H9 (cell line): ENCODE measurements at regions not wholly inside any gene's neighbourhood (a gene's known extent, or its start where the extent isn't known, plus 50 kb on each side); places are given as distances from the start of the nearest gene placed in this dataset.

ENCODE experiments used
- DNase-seq: peaks from one replicate; pipeline ENCODE4 v3.0.0-alpha.2; 2017
- H2AFZ ChIP-seq: one replicate; pipeline ENCODE4 v1.6.1; 2013; ENCODE audit warnings: mild to moderate bottlenecking, low read length, control low read depth, moderate library complexity
- H2AK5ac ChIP-seq: 2 replicates; pipeline ENCODE4 v1.6.1; 2013; ENCODE audit warnings: low read length, control low read depth, mixed read lengths; ENCODE audit not compliant: insufficient read length
- H2BK120ac ChIP-seq: one replicate; pipeline ENCODE4 v1.6.1; 2013; ENCODE audit warnings: low read depth, mild to moderate bottlenecking, low read length, control low read depth, inconsistent platforms; ENCODE audit not compliant: poor library complexity, severe bottlenecking
- H2BK12ac ChIP-seq: 2 replicates; pipeline ENCODE4 v1.6.1; 2013; ENCODE audit warnings: low read length, control low read depth, mixed read lengths, low read depth; ENCODE audit not compliant: insufficient read length
- H2BK15ac ChIP-seq: 2 replicates; pipeline ENCODE4 v1.6.1; 2013; ENCODE audit warnings: low read depth, low read length, control low read depth
- H2BK20ac ChIP-seq: one replicate; pipeline ENCODE4 v1.6.1; 2013; ENCODE audit warnings: low read depth, mild to moderate bottlenecking, low read length, control low read depth, inconsistent platforms; ENCODE audit not compliant: poor library complexity, severe bottlenecking
- H2BK5ac ChIP-seq: 2 replicates; pipeline ENCODE4 v1.6.1; 2013; ENCODE audit warnings: low read length, control low read depth, mixed read lengths; ENCODE audit not compliant: insufficient read length
- H3K14ac ChIP-seq: 2 replicates; pipeline ENCODE4 v1.6.1; 2013; ENCODE audit warnings: low read length, control low read depth; ENCODE audit not compliant: insufficient read depth
- H3K18ac ChIP-seq: 2 replicates; pipeline ENCODE4 v1.6.1; 2013; ENCODE audit warnings: low read depth, mild to moderate bottlenecking, mixed read lengths, low read length, control low read depth; ENCODE audit not compliant: insufficient read length
- H3K23ac ChIP-seq: 2 replicates; pipeline ENCODE4 v1.6.1; 2013; ENCODE audit warnings: low read length, control low read depth, mixed read lengths, low read depth; ENCODE audit not compliant: insufficient read length
- H3K23me2 ChIP-seq: 2 replicates; pipeline ENCODE4 v1.6.1; 2013; ENCODE audit warnings: low read depth, mild to moderate bottlenecking, mixed read lengths, low read length, control low read depth; ENCODE audit not compliant: insufficient read length, poor library complexity, severe bottlenecking
- H3K27ac ChIP-seq: 2 replicates; pipeline ENCODE4 v1.5.1; 2013; ENCODE audit warnings: low read length, control low read depth, mixed read lengths, low read depth; ENCODE audit not compliant: insufficient read length
- H3K27me3 ChIP-seq: 2 replicates; pipeline ENCODE4 v1.6.1; 2013; ENCODE audit warnings: low read length, control low read depth, inconsistent platforms; ENCODE audit not compliant: insufficient read depth
- H3K4ac ChIP-seq: 2 replicates; pipeline ENCODE4 v1.6.1; 2013; ENCODE audit warnings: low read depth, mild to moderate bottlenecking, control low read depth, inconsistent platforms, low read length, moderate library complexity
- H3K4me1 ChIP-seq: 2 replicates; pipeline ENCODE4 v1.6.1; 2013; ENCODE audit warnings: low read length, control low read depth, inconsistent platforms; ENCODE audit not compliant: insufficient read depth
- H3K4me2 ChIP-seq: 2 replicates; pipeline ENCODE4 v1.6.1; 2013; ENCODE audit warnings: low read length, control low read depth, mixed read lengths; ENCODE audit not compliant: insufficient read length, insufficient read depth
- H3K56ac ChIP-seq: 2 replicates; pipeline ENCODE4 v1.6.1; 2013; ENCODE audit warnings: low read depth, mild to moderate bottlenecking, mixed read lengths, low read length, control low read depth; ENCODE audit not compliant: insufficient read length
- H3K79me1 ChIP-seq: 2 replicates; pipeline ENCODE4 v1.6.1; 2013; ENCODE audit warnings: low read depth, mild to moderate bottlenecking, moderate library complexity, low read length, control low read depth, inconsistent platforms; ENCODE audit not compliant: insufficient read depth, poor library complexity, severe bottlenecking
- H3K79me2 ChIP-seq: 2 replicates; pipeline ENCODE4 v1.6.1; 2013; ENCODE audit warnings: low read length, control low read depth, inconsistent platforms; ENCODE audit not compliant: insufficient read depth
- H3K9ac ChIP-seq: 2 replicates; pipeline ENCODE4 v1.6.1; 2013; ENCODE audit warnings: low read length, control low read depth, mixed read lengths; ENCODE audit not compliant: insufficient read length; ENCODE audit errors: extremely low read depth
- H3K9me3 ChIP-seq: one replicate; pipeline ENCODE4 v1.6.1; 2013; ENCODE audit warnings: low read depth, low read length, inconsistent platforms; ENCODE audit not compliant: control insufficient read depth
- H3T11ph ChIP-seq: one replicate; pipeline ENCODE4 v1.6.1; 2013; ENCODE audit warnings: mild to moderate bottlenecking, low read length, control low read depth, inconsistent platforms
- H4K20me1 ChIP-seq: one replicate; pipeline ENCODE4 v1.6.1; 2013; ENCODE audit not compliant: control insufficient read depth, insufficient read length, insufficient read depth
- H4K5ac ChIP-seq: 2 replicates; pipeline ENCODE4 v1.6.1; 2013; ENCODE audit warnings: low read depth, mild to moderate bottlenecking, mixed read lengths, low read length, control low read depth; ENCODE audit not compliant: insufficient read length
- H4K8ac ChIP-seq: replicated peaks from 2 replicates; pipeline ENCODE4 v1.6.1; 2013; ENCODE audit warnings: low read length, control low read depth, mixed read lengths, low read depth; ENCODE audit not compliant: insufficient read length
- H4K91ac ChIP-seq: 2 replicates; pipeline ENCODE4 v1.6.1; 2013; ENCODE audit warnings: low read depth, mild to moderate bottlenecking, moderate library complexity, mixed read lengths, low read length, control low read depth; ENCODE audit not compliant: insufficient read length
- H3K27ac Mint-ChIP-seq, 3 experiments: 2 replicates in 2 of 3; 3 replicates in 1 of 3; pipeline ENCODE4 v1.8.0; 2020 to 2021; ENCODE audit warnings: mixed read lengths in 3 of 3, mild to moderate bottlenecking in 1 of 3, moderate library complexity in 1 of 3
- H3K27me3 Mint-ChIP-seq: 2 replicates; pipeline ENCODE4 v1.8.0; 2021; ENCODE audit warnings: low read depth, mild to moderate bottlenecking, moderate library complexity, mixed read lengths
- H3K36me3 Mint-ChIP-seq, 3 experiments: 2 replicates in 2 of 3; 3 replicates in 1 of 3; pipeline ENCODE4 v1.8.0; 2020 to 2021; ENCODE audit warnings: low read depth in 3 of 3, mixed read lengths in 3 of 3; ENCODE audit not compliant: insufficient read depth in 1 of 3
- H3K4me1 Mint-ChIP-seq, 2 experiments: 2 replicates each; pipeline ENCODE4 v1.8.0; 2020; ENCODE audit warnings: mixed read lengths in 2 of 2
- H3K4me3 Mint-ChIP-seq, 2 experiments: 2 replicates in 1 of 2; 3 replicates in 1 of 2; pipeline ENCODE4 v1.8.0; 2020 to 2021; ENCODE audit warnings: mild to moderate bottlenecking in 2 of 2, mixed read lengths in 2 of 2, moderate library complexity in 1 of 2
- H3K9me3 Mint-ChIP-seq, 2 experiments: 2 replicates in 1 of 2; 3 replicates in 1 of 2; pipeline ENCODE4 v1.8.0; 2020; ENCODE audit warnings: mild to moderate bottlenecking in 2 of 2, mixed read lengths in 2 of 2, moderate library complexity in 1 of 2
- WGBS: extraction: QIAGEN DNeasy Blood & Tissue Kit; methylation state at CpG from one replicate; pipeline ENCODE4 v1.1.7; 2013; ENCODE audit warnings: missing lambda C conversion rate, low lambda C conversion rate, mixed read lengths; ENCODE audit not compliant: insufficient read length; ENCODE audit errors: extremely low coverage; 5-methylcytosine and 5-hydroxymethylcytosine counted together
- TF ChIP-seq, protein P1 (sequence below): fragments of 200-600 bp; sonication (generic); conservative IDR thresholded peaks from 3 replicates; pipeline ENCODE4 v1.8.0; 2021; ENCODE audit warnings: antibody characterized with exemption, mild to moderate bottlenecking

DNA sequence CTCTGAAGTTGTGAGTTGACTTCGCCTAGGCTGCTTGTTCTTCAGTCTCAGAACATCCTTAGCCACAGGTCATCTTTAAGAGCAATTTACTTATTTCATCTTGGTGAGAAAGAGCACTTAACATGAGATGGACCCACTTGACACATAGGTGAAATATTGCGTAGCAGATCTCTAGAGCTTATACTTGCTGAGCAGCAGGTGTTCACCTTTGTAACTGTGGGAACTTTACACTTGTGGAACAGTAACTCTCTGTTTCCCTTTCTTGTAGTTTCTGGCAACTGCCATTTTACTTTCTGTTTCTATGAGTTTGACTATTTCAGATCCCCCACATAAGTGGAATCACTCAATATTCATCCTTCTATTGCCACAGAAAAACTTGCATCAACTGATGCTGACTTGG lies 95.7 kb downstream of the SLC10A2 start:
- Histone ChIP-seq H2BK12ac (no peak overlapping the region), H3K23me2 (no peaks in the 10 kb centered on the region), H3K9ac (no peak overlapping the region), H3K79me2 (no peaks in the 10 kb centered on the region), H3T11ph (no peak overlapping the region), H3K4ac (no peak overlapping the region), H4K91ac (no peak overlapping the region), H2AK5ac (no peak overlapping the region), H2BK5ac (no peak overlapping the region), H2BK120ac (no peak overlapping the region), H3K27ac (no peak overlapping the region), H3K79me1 (no peaks in the 10 kb centered on the region), H3K56ac (no peak overlapping the region), H2AFZ (no peak overlapping the region), H3K27me3 (no peaks in the 10 kb centered on the region), H4K5ac (no peak overlapping the region), H3K4me2 (no peak overlapping the region), H3K14ac (no peak overlapping the region), H2BK15ac (no peak overlapping the region), H3K9me3 (no peaks in the 10 kb centered on the region), H3K18ac (no peak overlapping the region), H3K23ac (no peak overlapping the region), H2BK20ac (no peak overlapping the region), H4K20me1 (no peaks in the 10 kb centered on the region), H4K8ac (no peak overlapping the region), H3K4me1 (no peaks in the 10 kb centered on the region)
- Mint-ChIP-seq H3K27me3 (no peaks in the 10 kb centered on the region), H3K27ac (no peak overlapping the region), H3K4me1 (no peaks in the 10 kb centered on the region; a peak in 2 of 4 replicates), H3K4me3 (no peak overlapping the region), H3K9me3 (no peaks in the 10 kb centered on the region), H3K36me3 (no peaks in the 10 kb centered on the region)
- TF ChIP-seq, protein P1, sequence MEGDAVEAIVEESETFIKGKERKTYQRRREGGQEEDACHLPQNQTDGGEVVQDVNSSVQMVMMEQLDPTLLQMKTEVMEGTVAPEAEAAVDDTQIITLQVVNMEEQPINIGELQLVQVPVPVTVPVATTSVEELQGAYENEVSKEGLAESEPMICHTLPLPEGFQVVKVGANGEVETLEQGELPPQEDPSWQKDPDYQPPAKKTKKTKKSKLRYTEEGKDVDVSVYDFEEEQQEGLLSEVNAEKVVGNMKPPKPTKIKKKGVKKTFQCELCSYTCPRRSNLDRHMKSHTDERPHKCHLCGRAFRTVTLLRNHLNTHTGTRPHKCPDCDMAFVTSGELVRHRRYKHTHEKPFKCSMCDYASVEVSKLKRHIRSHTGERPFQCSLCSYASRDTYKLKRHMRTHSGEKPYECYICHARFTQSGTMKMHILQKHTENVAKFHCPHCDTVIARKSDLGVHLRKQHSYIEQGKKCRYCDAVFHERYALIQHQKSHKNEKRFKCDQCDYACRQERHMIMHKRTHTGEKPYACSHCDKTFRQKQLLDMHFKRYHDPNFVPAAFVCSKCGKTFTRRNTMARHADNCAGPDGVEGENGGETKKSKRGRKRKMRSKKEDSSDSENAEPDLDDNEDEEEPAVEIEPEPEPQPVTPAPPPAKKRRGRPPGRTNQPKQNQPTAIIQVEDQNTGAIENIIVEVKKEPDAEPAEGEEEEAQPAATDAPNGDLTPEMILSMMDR, result no peak
- DNase-seq, result no peak
- no CpG with 5 or more reads among the region's 2 CpGs for WGBS
